KMS-11 (cell line): ENCODE measurements at regions not wholly inside any gene's neighbourhood (a gene's known extent, or its start where the extent isn't known, plus 50 kb on each side); places are given as distances from the start of the nearest gene placed in this dataset.

Experiments
- H2AFZ ChIP-seq: fragments of 200-600 bp; sonication (generic); 2 replicates; pipeline ENCODE4 v1.6.1; 2016; ENCODE audit warnings: antibody characterized with exemption, mixed run types, low read depth
- H3K27ac ChIP-seq: fragments of 200-600 bp; sonication (generic); 2 replicates; pipeline ENCODE4 v1.6.1; 2016; ENCODE audit warnings: mild to moderate bottlenecking, mixed run types
- H3K27me3 ChIP-seq: fragments of 200-600 bp; sonication (generic); 2 replicates; pipeline ENCODE4 v1.6.1; 2017; ENCODE audit warnings: mild to moderate bottlenecking, low read depth, mixed run types, moderate library complexity; ENCODE audit not compliant: insufficient read depth
- H3K36me3 ChIP-seq: fragments of 200-600 bp; sonication (generic); 2 replicates; pipeline ENCODE4 v1.6.1; 2017; ENCODE audit warnings: mild to moderate bottlenecking, mixed run types; ENCODE audit not compliant: insufficient read depth
- H3K4me1 ChIP-seq: fragments of 200-600 bp; sonication (generic); 2 replicates; pipeline ENCODE4 v1.6.1; 2016; ENCODE audit warnings: mild to moderate bottlenecking, low read depth, mixed run types; ENCODE audit not compliant: poor library complexity, severe bottlenecking
- H3K4me2 ChIP-seq: fragments of 200-600 bp; sonication (generic); 2 replicates; pipeline ENCODE4 v1.7.0; 2016; ENCODE audit warnings: mild to moderate bottlenecking, mixed run types
- H3K4me3 ChIP-seq: fragments of 200-600 bp; sonication (generic); IDR thresholded peaks from 2 replicates; pipeline ENCODE4 v1.6.1; 2017; ENCODE audit warnings: low read depth, low read length, mixed read lengths; ENCODE audit not compliant: insufficient read depth
- H3K79me2 ChIP-seq: fragments of 200-600 bp; sonication (generic); 2 replicates; pipeline ENCODE4 v1.6.1; 2016; ENCODE audit warnings: low read depth, mixed run types; ENCODE audit not compliant: insufficient read depth
- H3K9ac ChIP-seq: fragments of 200-600 bp; sonication (generic); 2 replicates; pipeline ENCODE4 v1.6.1; 2016; ENCODE audit warnings: mild to moderate bottlenecking, mixed run types
- H4K20me1 ChIP-seq: fragments of 200-600 bp; sonication (generic); 2 replicates; pipeline ENCODE4 v1.6.1; 2016; ENCODE audit warnings: mild to moderate bottlenecking, mixed run types; ENCODE audit not compliant: insufficient read depth
- CTCF ChIP-seq: fragments of 200-600 bp; sonication (generic); conservative IDR thresholded peaks from 2 replicates; pipeline ENCODE4 v1.6.1; 2017; ENCODE audit warnings: low read depth, mild to moderate bottlenecking, antibody characterized with exemption, low read length, moderate library complexity, mixed read lengths

- no peaks in the 10 kb centered on the region for H4K20me1 ChIP-seq
- no peaks in the 10 kb centered on the region for H3K79me2 ChIP-seq
- H3K27ac ChIP-seq, result no peak overlapping the region
- H3K36me3 ChIP-seq, result no peaks in the 10 kb centered on the region
- no peak overlapping the region for H3K9ac ChIP-seq
- no peak for TF ChIP-seq CTCF
- no peak overlapping the region for H2AFZ ChIP-seq
- no peak overlapping the region for H3K4me3 ChIP-seq
- no peak overlapping the region for H3K4me2 ChIP-seq
- peaks cover 10% of the 10 kb centered on the region for H3K4me1 ChIP-seq
- H3K27me3 ChIP-seq, result no peaks in the 10 kb centered on the region
These were observed 136.1 kb upstream of the MAX start for GRCh38 chr14:65238456-65238855.

DNA sequence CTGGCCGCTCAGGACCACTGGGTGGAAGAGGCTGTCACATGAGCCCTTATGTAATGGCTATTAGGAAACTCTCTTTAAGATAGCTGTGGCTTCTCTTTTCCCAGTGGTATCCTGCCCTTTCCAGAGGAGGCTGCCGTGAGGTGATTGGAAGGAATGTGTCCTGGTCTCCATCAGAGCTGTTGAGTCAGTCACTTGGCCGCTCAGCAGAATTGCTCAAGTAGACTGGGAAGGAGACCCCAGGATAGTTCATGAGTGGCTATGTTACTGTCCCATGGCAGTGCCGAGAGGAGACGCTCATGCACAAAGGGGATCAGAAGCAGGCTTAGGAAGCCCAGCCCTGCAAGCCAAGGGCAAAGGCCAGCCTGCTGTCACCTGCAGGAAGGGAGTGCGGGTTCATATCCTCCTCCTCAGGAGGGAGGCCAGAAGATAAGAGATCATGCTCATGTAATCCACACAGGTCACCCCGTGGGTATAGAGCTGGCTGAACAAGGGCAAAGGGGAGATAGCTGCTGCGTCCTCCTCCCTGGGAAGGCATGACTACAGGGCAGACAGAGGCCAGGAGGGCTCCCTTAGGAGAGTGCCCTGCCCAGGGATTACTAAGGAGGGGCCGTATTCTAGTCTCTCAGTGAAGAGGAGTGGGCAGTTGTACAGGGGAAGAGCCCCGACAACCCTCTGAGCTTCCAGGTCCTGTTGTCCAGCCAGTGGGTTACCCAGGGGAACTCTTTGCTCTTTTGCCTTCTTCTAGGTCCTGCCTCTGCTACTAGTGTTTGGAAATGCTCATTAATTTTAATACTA lies 137.0 kb upstream of the MAX start:
- Histone ChIP-seq H3K9ac (no peak overlapping the region), H3K4me3 (no peak overlapping the region), H3K4me2 (no peak overlapping the region), H3K27ac (no peak overlapping the region), H2AFZ (no peak overlapping the region), H4K20me1 (no peaks in the 10 kb centered on the region), H3K36me3 (no peaks in the 10 kb centered on the region), H3K4me1 (peaks cover 10% of the 10 kb centered on the region), H3K27me3 (no peaks in the 10 kb centered on the region), H3K79me2 (no peaks in the 10 kb centered on the region)
- no peak for TF ChIP-seq CTCF

DNA sequence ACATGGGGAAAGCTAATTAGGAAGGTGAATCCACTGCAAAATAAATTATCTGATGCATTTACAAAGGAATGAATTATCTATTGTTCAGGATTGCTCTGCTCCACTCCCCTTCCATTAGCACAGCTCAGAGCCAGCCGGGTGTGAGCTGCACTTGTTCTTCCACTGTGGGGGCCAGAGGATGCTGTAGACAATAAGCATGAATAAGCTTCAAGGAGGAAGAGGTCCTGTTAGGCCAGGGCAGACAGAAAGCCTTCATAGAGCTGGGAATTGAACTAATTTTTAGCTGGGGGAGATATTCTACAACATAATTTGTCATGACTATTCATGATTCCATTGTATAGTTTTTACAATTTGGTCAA lies 137.6 kb upstream of the MAX start:
- Histone ChIP-seq H3K9ac (no peak overlapping the region), H3K4me1 (peaks cover 10% of the 10 kb centered on the region), H3K4me2 (no peak overlapping the region), H3K27ac (no peak overlapping the region), H3K4me3 (no peak overlapping the region), H3K79me2 (no peaks in the 10 kb centered on the region), H3K36me3 (no peaks in the 10 kb centered on the region), H3K27me3 (no peaks in the 10 kb centered on the region), H4K20me1 (no peaks in the 10 kb centered on the region), H2AFZ (no peak overlapping the region)
- TF ChIP-seq CTCF, result no peak

DNA sequence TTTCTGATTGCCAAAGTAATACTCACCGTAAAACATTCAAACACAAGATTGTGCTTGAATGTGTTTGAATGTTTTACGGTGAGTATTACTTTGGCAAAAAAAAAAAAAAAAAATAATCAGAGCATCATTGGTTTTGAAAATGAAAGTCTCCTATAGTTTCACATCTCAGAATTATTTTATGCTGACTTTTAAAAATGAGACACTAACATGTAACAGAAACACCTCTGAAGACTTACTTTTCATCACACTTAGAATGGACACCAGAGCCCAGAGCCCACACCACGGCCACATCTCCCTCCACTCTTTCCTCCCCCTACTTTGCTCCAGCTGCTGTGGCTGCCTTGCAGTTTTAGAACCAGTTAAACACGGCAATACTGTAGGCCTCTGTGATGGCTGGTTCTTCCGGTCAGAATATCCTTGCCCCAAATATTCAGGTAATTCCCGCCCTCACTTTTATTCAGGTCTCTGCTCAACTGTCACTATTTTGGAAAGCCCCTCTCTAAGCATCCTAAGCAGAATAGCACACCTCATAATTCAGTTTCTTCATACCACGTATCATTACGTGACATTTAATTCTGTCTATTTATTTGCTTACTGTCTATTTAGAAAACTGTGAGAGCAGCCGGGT lies 138.9 kb upstream of the MAX start:
- TF ChIP-seq CTCF, result no peak
- H3K27ac ChIP-seq, result no peak overlapping the region
- no peaks in the 10 kb centered on the region for H3K27me3 ChIP-seq
- H3K79me2 ChIP-seq, result no peaks in the 10 kb centered on the region
- no peaks in the 10 kb centered on the region for H3K36me3 ChIP-seq
- H3K4me3 ChIP-seq, result no peak overlapping the region
- peak overlapping the region; percentile 7; the same call in 1 of the 2 replicates for H3K4me2 ChIP-seq
- H3K9ac ChIP-seq, result no peak overlapping the region
- H3K4me1 ChIP-seq, result peaks cover 10% of the 10 kb centered on the region
- no peaks in the 10 kb centered on the region for H4K20me1 ChIP-seq
- no peak overlapping the region for H2AFZ ChIP-seq
